ENCODE measurements at regions not wholly inside any gene's neighbourhood (a gene's known extent, or its start where the extent isn't known, plus 50 kb on each side); places are given as distances from the start of the nearest gene placed in this dataset.

GRCh38 chr10:106457522-106457921, 707.0 kb downstream of the SORCS1 start:
- DNase-seq, result no peak

- DNase-seq, result no peak
Measured at GRCh38 chr10:106454233-106454632, 710.3 kb downstream of the SORCS1 start.

GRCh38 chr10:106450966-106451365, 713.5 kb downstream of the SORCS1 start:
- DNase-seq, result no peak

- no peak for DNase-seq
Measured at GRCh38 chr10:106446920-106447319, 717.6 kb downstream of the SORCS1 start.

GRCh38 chr10:106442223-106442622, 722.3 kb downstream of the SORCS1 start:
- no peak for DNase-seq

GRCh38 chr10:106440767-106441166, 723.7 kb downstream of the SORCS1 start:
- DNase-seq, result no peak

- no peak for DNase-seq
Measured at GRCh38 chr10:106440355-106440754, 724.2 kb downstream of the SORCS1 start.

GRCh38 chr10:106439366-106439765, 725.1 kb downstream of the SORCS1 start:
- no peak for DNase-seq

- no peak for DNase-seq
Measured at GRCh38 chr10:106438386-106438785, 726.1 kb downstream of the SORCS1 start.

- no peak for DNase-seq
Measured at GRCh38 chr10:106436123-106436715, 728.3 kb downstream of the SORCS1 start.

GRCh38 chr10:106435081-106435480, 729.4 kb downstream of the SORCS1 start:
- no peak for DNase-seq

GRCh38 chr10:106424981-106425380, 739.5 kb downstream of the SORCS1 start:
- no peak for DNase-seq

GRCh38 chr10:106424054-106424453, 740.5 kb downstream of the SORCS1 start:
- no peak for DNase-seq

GRCh38 chr10:106410331-106410730, 754.2 kb downstream of the SORCS1 start:
- no peak for DNase-seq

- no peak for DNase-seq
Measured at GRCh38 chr10:106405141-106405540, 759.4 kb downstream of the SORCS1 start.

- DNase-seq, result no peak
Measured at GRCh38 chr10:106402458-106402857, 762.0 kb downstream of the SORCS1 start.

GRCh38 chr10:106401967-106402366, 762.5 kb downstream of the SORCS1 start:
- no peak for DNase-seq

GRCh38 chr10:106401161-106401560, 763.3 kb downstream of the SORCS1 start:
- no peak for DNase-seq

GRCh38 chr10:106399112-106399511, 765.4 kb downstream of the SORCS1 start:
- no peak for DNase-seq

- no peak for DNase-seq
Measured at GRCh38 chr10:106396192-106396591, 768.3 kb downstream of the SORCS1 start.

GRCh38 chr10:106395041-106395749, 769.3 kb downstream of the SORCS1 start:
- DNase-seq, result no peak

GRCh38 chr10:106392778-106393177, 771.7 kb downstream of the SORCS1 start:
- no peak for DNase-seq

GRCh38 chr10:106387063-106387462, 777.4 kb downstream of the SORCS1 start:
- DNase-seq, result no peak

GRCh38 chr10:106384496-106384895, 780.0 kb downstream of the SORCS1 start:
- DNase-seq, result no peak

- no peak for DNase-seq
Measured at GRCh38 chr10:106380706-106381105, 783.8 kb downstream of the SORCS1 start.

Data from NCI-H446 (cell line).